Mesodermal cell (in vitro differentiated cells): ENCODE measurements at regions not wholly inside any gene's neighbourhood (a gene's known extent, or its start where the extent isn't known, plus 50 kb on each side); places are given as distances from the start of the nearest gene placed in this dataset.

Source experiments
- H3K27ac ChIP-seq: 2 replicates; pipeline ENCODE4 v1.7.0; 2013; ENCODE audit warnings: mild to moderate bottlenecking, low read depth, low read length, moderate library complexity; ENCODE audit not compliant: severe bottlenecking
- H3K36me3 ChIP-seq: 2 replicates; pipeline ENCODE4 v1.7.1; 2013; ENCODE audit warnings: mild to moderate bottlenecking, low read length, moderate library complexity; ENCODE audit not compliant: control insufficient read depth, insufficient read depth
- H3K4me1 ChIP-seq: one replicate; pipeline ENCODE4 v1.7.1; 2013; ENCODE audit warnings: mild to moderate bottlenecking, low read length; ENCODE audit not compliant: insufficient read depth, control insufficient read depth, poor library complexity, severe bottlenecking
- H3K4me3 ChIP-seq: 2 replicates; pipeline ENCODE4 v1.7.0; 2013; ENCODE audit warnings: low read length, control low read depth, mild to moderate bottlenecking; ENCODE audit not compliant: insufficient read depth, poor library complexity, severe bottlenecking; ENCODE audit errors: extremely low read depth
- H3K9me3 ChIP-seq: 2 replicates; pipeline ENCODE4 v1.7.1; 2013; ENCODE audit warnings: mild to moderate bottlenecking, low read length, moderate library complexity; ENCODE audit not compliant: control insufficient read depth
- whole genome bisulfite sequencing, 2 experiments: methylation state at CpG; one replicate each; pipeline ENCODE4 v1.1.5; 2013; ENCODE audit warnings: missing lambda C conversion rate in 2 of 2; ENCODE audit not compliant: insufficient coverage in 2 of 2; 5-methylcytosine and 5-hydroxymethylcytosine counted together

GRCh38 chr2:174669336-174669735 is 71.7 kb upstream of the WIPF1 start:
- no peak overlapping the region for H3K27ac ChIP-seq
- peaks cover 19% of the 10 kb centered on the region for H3K36me3 ChIP-seq
- peaks cover 13% of the 10 kb centered on the region for H3K4me1 ChIP-seq
- H3K9me3 ChIP-seq, result peaks cover 18% of the 10 kb centered on the region
- 95 to 96% methylated on average over 4 of the region's 5 CpGs for WGBS, 2 experiments
- H3K4me3 ChIP-seq, result no peak overlapping the region

DNA sequence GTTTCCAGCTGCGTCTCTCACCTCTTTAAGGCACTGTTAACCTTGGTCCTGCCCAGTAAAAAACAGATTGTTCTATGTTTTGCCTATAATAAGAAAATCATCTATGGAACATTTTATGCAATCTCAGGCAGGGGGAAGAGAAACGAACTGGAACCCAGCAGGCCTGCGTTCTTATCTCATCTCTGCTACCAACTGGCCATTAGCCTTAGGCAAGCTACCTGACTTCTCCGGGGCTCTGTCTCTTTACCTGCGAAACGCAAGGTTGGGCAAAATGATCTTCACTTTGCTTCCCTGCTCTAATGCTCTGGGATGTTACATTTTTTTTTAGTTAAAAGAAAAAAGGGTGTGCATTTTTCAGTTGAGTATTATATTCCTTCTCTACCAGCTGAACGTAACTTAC is 70.5 kb upstream of the WIPF1 start:
- 93 to 97% methylated on average over 5 of the region's 7 CpGs for WGBS, 2 experiments

GRCh38 chr2:174667250-174667860 is 69.8 kb upstream of the WIPF1 start:
- peak overlapping the region; percentile 54 for H3K27ac ChIP-seq
- no peak overlapping the region for H3K4me3 ChIP-seq

More for the DNA sequence above, 70.5 kb upstream of the WIPF1 start:
- H3K4me1 ChIP-seq, result peaks cover 21% of the 10 kb centered on the region
- peak overlapping the region; percentile 38 for H3K27ac ChIP-seq
- H3K9me3 ChIP-seq, result peaks cover 15% of the 10 kb centered on the region
- H3K4me3 ChIP-seq, result no peak overlapping the region
- H3K36me3 ChIP-seq, result peaks cover 10% of the 10 kb centered on the region

DNA sequence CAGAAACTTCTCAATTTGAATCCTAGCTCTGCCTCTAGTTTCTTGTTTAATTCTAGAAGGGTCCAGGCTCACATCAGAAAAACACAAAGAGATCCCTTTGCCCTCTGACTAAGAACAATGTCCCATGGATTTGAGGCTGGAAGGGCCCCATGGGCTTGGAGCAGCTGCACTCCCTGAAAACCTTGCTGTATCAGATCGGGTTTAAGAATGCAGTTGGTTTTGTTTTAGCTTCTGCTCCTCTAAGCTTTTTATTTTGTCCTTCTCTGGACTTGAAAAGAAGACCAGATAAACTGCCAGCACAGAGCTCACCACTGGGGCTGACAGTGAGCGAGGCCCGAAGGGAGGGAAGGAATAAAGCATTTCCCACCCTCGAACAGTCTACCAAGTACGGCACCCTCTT is 69.2 kb upstream of the WIPF1 start:
- Histone ChIP-seq H3K27ac (peak overlapping the region; percentile 54), H3K4me1 (peaks cover 21% of the 10 kb centered on the region), H3K36me3 (no peaks in the 10 kb centered on the region), H3K9me3 (peaks cover 3% of the 10 kb centered on the region), H3K4me3 (no peak overlapping the region)
- 89 to 100% methylated on average over 3 of the region's 5 CpGs for WGBS, 2 experiments

More at GRCh38 chr2:174667250-174667860, 69.8 kb upstream of the WIPF1 start:
- Histone ChIP-seq H3K4me1 (peaks cover 21% of the 10 kb centered on the region), H3K9me3 (peaks cover 8% of the 10 kb centered on the region), H3K36me3 (peaks cover 2% of the 10 kb centered on the region)
- WGBS, 2 experiments, result 75 to 83% methylated on average over 4 of the region's 6 CpGs

- H3K4me3 ChIP-seq, result no peak overlapping the region
- H3K9me3 ChIP-seq, result no peaks in the 10 kb centered on the region
- H3K4me1 ChIP-seq, result peaks cover 21% of the 10 kb centered on the region
- H3K36me3 ChIP-seq, result no peaks in the 10 kb centered on the region
- no peak overlapping the region for H3K27ac ChIP-seq
Measured at GRCh38 chr2:174666312-174666711, 68.7 kb upstream of the WIPF1 start.

DNA sequence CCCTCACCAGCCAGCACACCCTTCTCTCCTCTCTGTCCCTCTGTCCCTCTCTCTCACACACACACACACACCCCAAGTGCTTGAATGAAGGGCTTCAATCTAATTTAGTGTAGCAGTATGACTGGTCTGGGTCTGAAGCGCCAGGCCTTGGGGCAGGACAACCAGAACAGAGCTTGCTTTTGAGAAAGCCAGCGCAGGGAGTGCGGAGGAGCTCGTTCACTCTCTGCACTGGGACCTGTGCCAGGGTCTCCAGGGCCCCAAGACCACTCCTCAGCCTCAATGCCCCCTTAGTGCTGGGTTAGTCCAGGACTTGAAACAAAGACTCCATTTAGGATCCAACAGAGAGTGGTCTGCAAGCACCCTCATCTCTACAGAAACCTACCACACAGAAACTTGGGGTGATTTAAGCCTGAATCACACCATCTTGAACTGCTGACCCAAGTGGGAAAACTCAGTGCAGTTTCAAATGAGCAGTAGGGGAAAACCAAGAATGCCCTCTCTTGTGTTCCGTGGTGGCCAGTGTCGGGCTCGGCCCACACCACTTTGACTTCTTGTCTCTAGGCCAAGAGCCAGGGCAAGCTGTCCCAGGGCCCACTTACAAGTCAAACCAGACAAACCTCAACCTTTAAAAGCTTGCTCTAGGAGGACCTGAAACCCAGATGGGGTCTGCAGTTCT is 66.6 kb upstream of the WIPF1 start:
- Histone ChIP-seq H3K4me1 (peaks cover 21% of the 10 kb centered on the region), H3K36me3 (peaks cover 4% of the 10 kb centered on the region), H3K4me3 (no peak overlapping the region), H3K9me3 (no peaks in the 10 kb centered on the region), H3K27ac (no peak overlapping the region)
- 86 to 88% methylated on average over 7 of the region's 7 CpGs for WGBS, 2 experiments

DNA sequence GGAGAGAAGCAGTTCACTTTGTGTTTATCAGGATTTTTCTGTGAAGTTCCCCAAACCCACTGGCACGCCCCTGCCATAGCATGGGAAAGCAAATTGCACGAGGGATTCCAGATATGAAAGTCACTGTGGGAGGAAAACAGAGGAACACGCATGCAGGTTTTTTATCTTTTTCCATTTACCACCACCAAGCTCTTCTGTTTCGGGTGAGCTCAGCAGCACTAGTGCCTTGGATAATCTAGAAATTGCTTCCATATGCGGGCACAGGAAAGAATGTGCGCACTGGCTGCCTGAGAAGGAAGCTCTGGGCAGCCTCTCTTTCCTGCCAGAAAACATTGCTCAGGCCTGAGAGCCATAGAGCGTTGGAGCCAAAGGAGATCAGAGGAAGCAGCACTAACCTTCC is 65.9 kb upstream of the WIPF1 start:
- Histone ChIP-seq H3K9me3 (no peaks in the 10 kb centered on the region), H3K36me3 (peaks cover 6% of the 10 kb centered on the region), H3K4me3 (no peak overlapping the region), H3K27ac (no peak overlapping the region), H3K4me1 (peaks cover 21% of the 10 kb centered on the region)
- WGBS, 2 experiments, result 90 to 95% methylated on average over 5 to 6 of the region's 7 CpGs

GRCh38 chr2:174662859-174663258 is 65.3 kb upstream of the WIPF1 start:
- no peaks in the 10 kb centered on the region for H3K9me3 ChIP-seq
- no peak overlapping the region for H3K4me3 ChIP-seq
- H3K36me3 ChIP-seq, result peaks cover 11% of the 10 kb centered on the region
- H3K27ac ChIP-seq, result no peak overlapping the region
- WGBS, 2 experiments, result 80% methylated on average over 1 of the region's 3 CpGs; no CpG with 5 or more reads in 1 of the 2 experiments
- H3K4me1 ChIP-seq, result peaks cover 17% of the 10 kb centered on the region

GRCh38 chr2:174662459-174662858 is 64.9 kb upstream of the WIPF1 start:
- Histone ChIP-seq H3K36me3 (peaks cover 11% of the 10 kb centered on the region), H3K4me1 (peaks cover 13% of the 10 kb centered on the region), H3K9me3 (no peaks in the 10 kb centered on the region), H3K4me3 (no peak overlapping the region), H3K27ac (no peak overlapping the region)
- WGBS, 2 experiments, result 100% methylated on average over 2 of the region's 3 CpGs

- no peak overlapping the region for H3K27ac ChIP-seq
- WGBS, 2 experiments, result 90 to 94% methylated on average over 7 of the region's 9 CpGs
- peaks cover 11% of the 10 kb centered on the region for H3K36me3 ChIP-seq
- peaks cover 7% of the 10 kb centered on the region for H3K4me1 ChIP-seq
- H3K9me3 ChIP-seq, result peaks cover 3% of the 10 kb centered on the region
- H3K4me3 ChIP-seq, result no peak overlapping the region
Measured at GRCh38 chr2:174660984-174661675, 63.5 kb upstream of the WIPF1 start.
